SU-DHL-6 (cell line): ENCODE measurements at regions not wholly inside any gene's neighbourhood (a gene's known extent, or its start where the extent isn't known, plus 50 kb on each side); places are given as distances from the start of the nearest gene placed in this dataset.

ENCODE experiments used
- CTCF ChIP-seq: fragments of 200-600 bp; sonication (generic); IDR thresholded peaks from one replicate; pipeline ENCODE4 v1.5.1; 2017; ENCODE audit warnings: antibody characterized with exemption, mild to moderate bottlenecking, low read length, moderate library complexity; ENCODE audit not compliant: insufficient read depth, poor library complexity, severe bottlenecking
- EZH2phosphoT487 ChIP-seq: fragments of 200-600 bp; sonication (generic), shearing (Covaris generic); conservative IDR thresholded peaks from 2 replicates; pipeline ENCODE4 v1.6.1; 2018; ENCODE audit warnings: mild to moderate bottlenecking, antibody characterized with exemption, low read length, moderate library complexity, mixed read lengths

GRCh38 chr1:5770981-5771765 lies 221.1 kb downstream of the NPHP4 start:
- no peak for TF ChIP-seq CTCF
- no peak for TF ChIP-seq EZH2phosphoT487
